B cell (primary cell): ENCODE measurements at regions not wholly inside any gene's neighbourhood (a gene's known extent, or its start where the extent isn't known, plus 50 kb on each side); places are given as distances from the start of the nearest gene placed in this dataset.

Source experiments
- ATAC-seq: fragments of 200-7000 bp; cut with Tn5 transposase; one replicate; pipeline ENCODE4 v1.10.0; 2021; ENCODE audit warnings: low read depth, mild to moderate bottlenecking, moderate number of reproducible peaks, moderate library complexity
- CTCF ChIA-PET: fragments of 350-600 bp; sonication (Branson Sonifier 250); formaldehyde crosslinking; loops from one replicate; lab custom pipeline; 2021; ENCODE audit warnings: antibody characterized with exemption, inconsistent platforms; lab: Charles Lee
- POLR2A ChIA-PET: fragments of 350-600 bp; sonication (Branson Sonifier 250); formaldehyde crosslinking; loops from one replicate; lab custom pipeline; 2021; ENCODE audit warnings: antibody characterized with exemption; lab: Charles Lee
- DNase-seq: peaks from one replicate; pipeline ENCODE4 v3.0.0; 2013
- H2AFZ ChIP-seq: 2 replicates; pipeline ENCODE4 v1.6.1; 2012; ENCODE audit warnings: mild to moderate bottlenecking, low read depth, low read length; ENCODE audit not compliant: insufficient read depth, poor library complexity, severe bottlenecking
- H3K27ac ChIP-seq, 2 donors: 1 replicate in 1 of 2; 2 replicates in 1 of 2; pipeline ENCODE4 v1.5.1; 2012 to 2013; ENCODE audit warnings: low read length in 2 of 2, mild to moderate bottlenecking in 2 of 2, moderate library complexity in 1 of 2
- H3K27me3 ChIP-seq, 4 experiments: fragments of 200-600 bp in 1 of 4; sonication (generic) in 1 of 4; replicated peaks in 1 of 4; 1 replicate in 2 of 4; 2 replicates in 2 of 4; pipeline versions ENCODE4 v1.6.1 to v1.7.0; 2013 to 2016; ENCODE audit warnings: low read length in 3 of 4, mild to moderate bottlenecking in 2 of 4, mixed read lengths in 1 of 4, moderate library complexity in 1 of 4; ENCODE audit not compliant: insufficient read depth in 4 of 4, control insufficient read depth in 3 of 4; ENCODE audit errors: control extremely low read depth in 1 of 4
- H3K36me3 ChIP-seq, 2 experiments: replicated peaks in 1 of 2; 1 replicate in 1 of 2; 2 replicates in 1 of 2; pipeline versions ENCODE4 v1.6.1 to v1.7.1; 2013; ENCODE audit warnings: low read length in 1 of 2; ENCODE audit not compliant: insufficient read depth in 2 of 2, control insufficient read depth in 1 of 2; ENCODE audit errors: control extremely low read depth in 1 of 2, extremely low read depth in 1 of 2
- H3K4me1 ChIP-seq, 2 donors: fragments of 200-600 bp in 1 of 2; sonication (generic) in 1 of 2; 1 replicate in 1 of 2; 2 replicates in 1 of 2; pipeline versions ENCODE4 v1.5.1 to v1.6.1; 2013 to 2017; ENCODE audit warnings: low read length in 2 of 2; ENCODE audit not compliant: control insufficient read depth in 2 of 2, insufficient read depth in 2 of 2
- H3K4me2 ChIP-seq: replicated peaks from 2 replicates; pipeline ENCODE3; 2012; ENCODE audit warnings: mild to moderate bottlenecking, low read depth, low read length; ENCODE audit not compliant: poor library complexity, severe bottlenecking
- H3K4me3 ChIP-seq, 5 experiments: fragments of 200-600 bp in 1 of 5; sonication (generic) in 1 of 5; 1 replicate in 3 of 5; 2 replicates in 2 of 5; pipeline versions ENCODE4 v1.5.1 to v1.7.0; 2011 to 2016; ENCODE audit warnings: low read length in 4 of 5, mild to moderate bottlenecking in 4 of 5, low read depth in 2 of 5, control low read depth in 1 of 5, moderate library complexity in 1 of 5; ENCODE audit not compliant: insufficient read depth in 1 of 5; ENCODE audit errors: control extremely low read depth in 1 of 5, extremely low read depth in 1 of 5
- H3K79me2 ChIP-seq: fragments of 200-600 bp; sonication (generic); one replicate; pipeline ENCODE4 v1.6.0; 2016; ENCODE audit warnings: low read length; ENCODE audit not compliant: control insufficient read depth, insufficient read depth
- H3K9ac ChIP-seq: fragments of 200-600 bp; sonication (generic); 2 replicates; pipeline ENCODE4 v1.6.1; 2017; ENCODE audit warnings: mild to moderate bottlenecking, low read length, moderate library complexity
- H3K9me3 ChIP-seq, 3 donors: one replicate each; pipeline versions ENCODE4 v1.6.1 to v1.7.1; 2013; ENCODE audit warnings: low read length in 2 of 3; ENCODE audit not compliant: control insufficient read depth in 2 of 3, insufficient read depth in 1 of 3; ENCODE audit errors: control extremely low read depth in 1 of 3
- H4K20me1 ChIP-seq: 2 replicates; pipeline ENCODE4 v1.6.0; 2012; ENCODE audit warnings: mild to moderate bottlenecking, low read length; ENCODE audit not compliant: insufficient read depth, control insufficient read depth, poor library complexity, severe bottlenecking
- H3K27ac Mint-ChIP-seq: one replicate; pipeline ENCODE4 v1.8.0; 2021; ENCODE audit warnings: mixed read lengths
- H3K27me3 Mint-ChIP-seq: one replicate; pipeline ENCODE4 v1.8.0; 2021; ENCODE audit warnings: mixed read lengths
- H3K4me1 Mint-ChIP-seq: one replicate; pipeline ENCODE4 v1.8.0; 2021; ENCODE audit warnings: mixed read lengths
- H3K4me3 Mint-ChIP-seq: one replicate; pipeline ENCODE4 v1.8.0; 2021; ENCODE audit warnings: mixed read lengths
- H3K9me3 Mint-ChIP-seq: one replicate; pipeline ENCODE4 v1.8.0; 2022; ENCODE audit warnings: mixed read lengths; ENCODE audit not compliant: insufficient read depth
- CTCF ChIP-seq: fragments of 200-600 bp; IDR thresholded peaks from one replicate; pipeline ENCODE4 v1.8.0; 2022; ENCODE audit warnings: antibody characterized with exemption, mild to moderate bottlenecking
- EZH2 ChIP-seq: IDR thresholded peaks from 2 replicates; pipeline ENCODE4 v1.6.1; 2012; ENCODE audit warnings: borderline replicate concordance, low read depth, mild to moderate bottlenecking, moderate library complexity, low read length; ENCODE audit not compliant: insufficient read depth, poor library complexity, severe bottlenecking
- WGBS: methylation state at CpG from one replicate; pipeline ENCODE4 v1.1.5; 2013; ENCODE audit warnings: missing lambda C conversion rate; ENCODE audit not compliant: insufficient coverage; 5-methylcytosine and 5-hydroxymethylcytosine counted together
- intact Hi-C: fragments of 100-400 bp; cut with micrococcal nuclease; formaldehyde crosslinking; loops from one replicate; pipeline ENCODE4 v1.10.0; 2022

GRCh38 chr1:187079330-187079729 lies 250.6 kb downstream of the PLA2G4A start:
- Histone ChIP-seq H3K36me3 (no peaks in the 10 kb centered on the region), H3K9ac (no peak overlapping the region), H2AFZ (no peak overlapping the region), H3K4me2 (no peak overlapping the region), H3K27me3 (no peaks in the 10 kb centered on the region), H3K79me2 (no peaks in the 10 kb centered on the region), H3K9me3 (peaks cover 0 to 2% (median 0%) of the 10 kb centered on the region in 3 donors), H4K20me1 (no peaks in the 10 kb centered on the region), H3K4me1 (no peaks in the 10 kb centered on the region), H3K4me3 (no peak overlapping the region), H3K27ac (no peak overlapping the region)
- Mint-ChIP-seq H3K9me3 (peaks cover 3% of the 10 kb centered on the region), H3K27me3 (no peaks in the 10 kb centered on the region), H3K27ac (no peak overlapping the region), H3K4me3 (no peak overlapping the region), H3K4me1 (no peaks in the 10 kb centered on the region)
- DNase-seq = no peak
- 97% methylated on average over 5 of the region's 6 CpGs for WGBS
- CTCF ChIA-PET = no interaction called here
- TF ChIP-seq EZH2 = no peak
- TF ChIP-seq CTCF = no peak
- no peak for ATAC-seq
- intact Hi-C loops = no loop called here
- POLR2A ChIA-PET = no interaction called here

GRCh38 chr1:187091666-187092065 lies 262.9 kb downstream of the PLA2G4A start:
- H3K79me2 ChIP-seq = no peaks in the 10 kb centered on the region
- no peak for ATAC-seq
- H3K27me3 ChIP-seq = no peaks in the 10 kb centered on the region
- no peaks in the 10 kb centered on the region for H3K36me3 ChIP-seq
- no peaks in the 10 kb centered on the region for H3K27me3 Mint-ChIP-seq
- no peak for DNase-seq
- no peaks in the 10 kb centered on the region for H4K20me1 ChIP-seq
- CTCF ChIA-PET = no interaction called here
- TF ChIP-seq CTCF = no peak
- no peak for TF ChIP-seq EZH2
- H3K4me2 ChIP-seq = no peak overlapping the region
- H3K27ac Mint-ChIP-seq = no peak overlapping the region
- H3K4me3 ChIP-seq = no peak overlapping the region
- H3K4me1 Mint-ChIP-seq = no peaks in the 10 kb centered on the region
- no peak overlapping the region for H3K4me3 Mint-ChIP-seq
- H3K9ac ChIP-seq = no peak overlapping the region
- POLR2A ChIA-PET = no interaction called here
- intact Hi-C loops = no loop called here
- H3K27ac ChIP-seq = no peak overlapping the region
- no peaks in the 10 kb centered on the region for H3K4me1 ChIP-seq
- peaks cover 4% of the 10 kb centered on the region for H3K9me3 Mint-ChIP-seq
- no peaks in the 10 kb centered on the region for H3K9me3 ChIP-seq
- no peak overlapping the region for H2AFZ ChIP-seq
